Ovary (tissue), 7 donors: ENCODE measurements at regions not wholly inside any gene's neighbourhood (a gene's known extent, or its start where the extent isn't known, plus 50 kb on each side); places are given as distances from the start of the nearest gene placed in this dataset.
A peak's percentile ranks its signal among the peaks of the same experiment; 100 is the strongest.

Experiments used
- DNase-seq, 5 donors: peaks; one replicate each; pipeline ENCODE4 v3.0.0-alpha.2; 2019 to 2020
- H3K27ac ChIP-seq, 2 donors: fragments of 200-600 bp; one replicate each; pipeline versions ENCODE4 v1.5.1 to v1.8.0; 2019 to 2022
- H3K27me3 ChIP-seq: fragments of 200-600 bp; one replicate; pipeline ENCODE4 v1.8.0; 2022
- H3K36me3 ChIP-seq: fragments of 200-600 bp; sonication (generic); one replicate; pipeline ENCODE4 v1.5.1; 2019
- H3K4me1 ChIP-seq: one replicate; pipeline ENCODE4 v1.8.1; 2013; ENCODE audit warnings: mild to moderate bottlenecking, moderate library complexity; ENCODE audit not compliant: insufficient read depth
- H3K4me3 ChIP-seq: fragments of 200-600 bp; sonication (generic); one replicate; pipeline ENCODE4 v1.5.1; 2017
- H3K9me3 ChIP-seq, 2 donors: fragments of 200-600 bp in 1 of 2; sonication (generic) in 1 of 2; one replicate each; pipeline versions ENCODE4 v1.5.1 to v1.8.1; 2013 to 2019; ENCODE audit warnings: mild to moderate bottlenecking in 1 of 2, moderate library complexity in 1 of 2
- EP300 ChIP-seq: sonication (generic); formaldehyde crosslinking; IDR thresholded peaks from one replicate; pipeline ENCODE4 v1.6.1; 2017; ENCODE audit warnings: antibody characterized with exemption
- POLR2A ChIP-seq: fragments of 450-650 bp; IDR thresholded peaks from one replicate; pipeline ENCODE4 v1.6.1; 2017; ENCODE audit warnings: antibody characterized with exemption, mild to moderate bottlenecking, moderate library complexity
- WGBS, 3 donors: extraction: QIAGEN DNeasy Blood & Tissue Kit in 1 of 3; methylation state at CpG; one replicate each; pipeline versions ENCODE4 v1.1.5 to v1.1.7; 2013 to 2017; 5-methylcytosine and 5-hydroxymethylcytosine counted together
- intact Hi-C, 4 donors: fragments of 100-400 bp; cut with DNase I; formaldehyde crosslinking; loops; one replicate each; pipeline versions ENCODE4 v1.11.0 to v1.15.1; 2022 to 2023
- TF ChIP-seq, protein P1 (sequence below), 3 donors: fragments of 450-650 bp in 2 of 3; fragments of 200-600 bp in 1 of 3; IDR thresholded peaks; one replicate each; pipeline versions ENCODE4 v1.5.1 to v1.8.0; 2016 to 2022; ENCODE audit warnings: antibody characterized with exemption in 3 of 3, mild to moderate bottlenecking in 1 of 3
- donor health status: DM: no; HTN: no; CAD: no; lungs with moderate emphysema.
- donor health status: DM: no; HTN: no; CAD: no.
- donor health status: Bipolar disorder and iron deficiency.
- donor health status: DM: no; HTN: no; CAD: no.
- donor health status: DM: yes; HTN: yes; CAD: no.

DNA sequence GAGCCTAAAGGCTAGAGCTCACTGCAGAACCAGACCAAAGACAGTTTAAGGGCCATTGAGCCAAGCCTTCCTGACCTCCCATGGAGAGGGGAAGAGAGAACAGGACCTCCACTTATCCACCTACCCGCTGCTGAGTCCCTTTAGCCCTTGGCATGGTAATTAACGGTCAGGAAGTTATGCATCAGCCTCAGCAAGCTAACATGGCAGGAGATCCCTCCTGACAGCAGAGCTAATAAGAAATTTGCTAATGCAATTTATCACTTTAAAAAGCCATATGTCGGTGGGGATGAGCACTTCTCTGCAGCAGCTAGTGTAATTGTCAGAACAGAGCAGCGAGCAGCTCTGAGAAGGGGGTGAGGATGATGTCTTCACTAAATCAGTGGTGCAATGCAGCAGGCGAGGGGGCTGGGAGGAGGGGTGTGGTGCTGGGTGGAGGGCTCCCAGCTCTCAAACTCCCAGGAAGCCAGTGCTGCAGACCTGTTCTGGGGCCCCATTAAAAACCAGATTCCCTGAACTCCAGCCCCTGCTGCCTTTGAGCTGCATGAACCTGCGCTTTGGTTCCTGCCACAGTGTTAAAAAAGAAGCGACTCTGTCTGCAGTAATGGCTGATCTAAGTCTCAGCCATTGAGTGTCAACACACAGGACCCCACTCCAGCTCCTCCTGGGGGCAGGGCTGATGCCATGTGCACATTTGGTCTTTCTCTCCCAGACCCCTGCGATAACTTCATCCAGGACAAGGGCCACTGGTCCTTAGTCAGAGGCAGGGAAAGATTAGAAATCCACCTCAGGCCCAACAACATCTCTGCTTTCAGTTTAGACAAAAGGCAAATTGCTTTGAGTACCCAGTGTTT lies 63.0 kb upstream of the CALM2 start:
- H3K36me3 ChIP-seq, result no peaks in the 10 kb centered on the region
- no peak overlapping the region for H3K4me3 ChIP-seq
- H3K4me1 ChIP-seq, result peaks cover 2% of the 10 kb centered on the region
- no peak overlapping the region for H3K27ac ChIP-seq
- no peaks in the 10 kb centered on the region for H3K9me3 ChIP-seq
- DNase-seq, result no peak
- 86 to 92% (median 89%) methylated on average over 8 of the region's 8 CpGs for WGBS, 3 donors
- intact Hi-C loops, result no loop called here
- TF ChIP-seq, protein P1, sequence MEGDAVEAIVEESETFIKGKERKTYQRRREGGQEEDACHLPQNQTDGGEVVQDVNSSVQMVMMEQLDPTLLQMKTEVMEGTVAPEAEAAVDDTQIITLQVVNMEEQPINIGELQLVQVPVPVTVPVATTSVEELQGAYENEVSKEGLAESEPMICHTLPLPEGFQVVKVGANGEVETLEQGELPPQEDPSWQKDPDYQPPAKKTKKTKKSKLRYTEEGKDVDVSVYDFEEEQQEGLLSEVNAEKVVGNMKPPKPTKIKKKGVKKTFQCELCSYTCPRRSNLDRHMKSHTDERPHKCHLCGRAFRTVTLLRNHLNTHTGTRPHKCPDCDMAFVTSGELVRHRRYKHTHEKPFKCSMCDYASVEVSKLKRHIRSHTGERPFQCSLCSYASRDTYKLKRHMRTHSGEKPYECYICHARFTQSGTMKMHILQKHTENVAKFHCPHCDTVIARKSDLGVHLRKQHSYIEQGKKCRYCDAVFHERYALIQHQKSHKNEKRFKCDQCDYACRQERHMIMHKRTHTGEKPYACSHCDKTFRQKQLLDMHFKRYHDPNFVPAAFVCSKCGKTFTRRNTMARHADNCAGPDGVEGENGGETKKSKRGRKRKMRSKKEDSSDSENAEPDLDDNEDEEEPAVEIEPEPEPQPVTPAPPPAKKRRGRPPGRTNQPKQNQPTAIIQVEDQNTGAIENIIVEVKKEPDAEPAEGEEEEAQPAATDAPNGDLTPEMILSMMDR (IDR thresholded peaks at IDR 0.05), result no peak
- no peak for TF ChIP-seq POLR2A
- no peak for TF ChIP-seq EP300
- H3K27me3 ChIP-seq, result no peaks in the 10 kb centered on the region

DNA sequence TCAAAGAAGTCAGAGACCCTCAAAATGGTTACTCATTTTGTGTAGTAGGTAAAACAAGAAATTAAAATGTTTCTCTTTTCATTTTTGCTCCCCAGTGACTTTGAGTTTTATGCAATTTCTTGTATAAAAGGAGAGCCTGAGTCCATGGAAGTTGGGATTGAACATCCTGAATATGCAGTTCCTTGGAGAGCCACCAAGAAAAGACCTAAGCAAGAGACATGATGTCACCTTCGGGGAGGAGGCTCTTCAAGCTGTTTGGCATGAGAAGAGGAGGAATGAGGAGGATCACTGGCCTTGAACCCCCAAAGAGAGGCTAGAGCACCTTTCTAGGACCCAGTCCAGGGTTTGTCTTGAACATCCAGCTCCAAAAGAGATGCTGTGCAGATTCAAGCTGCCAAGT lies 62.3 kb upstream of the CALM2 start:
- Histone ChIP-seq H3K27ac (no peak overlapping the region), H3K9me3 (no peaks in the 10 kb centered on the region), H3K4me3 (no peak overlapping the region), H3K36me3 (no peaks in the 10 kb centered on the region), H3K27me3 (no peaks in the 10 kb centered on the region), H3K4me1 (peaks cover 2% of the 10 kb centered on the region)
- WGBS, 3 donors, result 55 to 62% (median 57%) methylated on average over 1 of the region's 1 CpG
- TF ChIP-seq EP300 (no peak), POLR2A (no peak)
- TF ChIP-seq, protein P1 (IDR thresholded peaks at IDR 0.05), result no peak
- DNase-seq, result no peak
- intact Hi-C loops, result no loop called here

- no peak overlapping the region for H3K27ac ChIP-seq
- 15 to 23% (median 18%) methylated on average over 12 of the region's 12 CpGs for WGBS, 3 donors
- no peak for TF ChIP-seq EP300
- TF ChIP-seq, protein P1 (IDR thresholded peaks at IDR 0.05), result no peak
- H3K4me1 ChIP-seq, result peaks cover 2% of the 10 kb centered on the region
- intact Hi-C loops, result no loop called here
- H3K9me3 ChIP-seq, result no peaks in the 10 kb centered on the region
- peak; percentile 76 to 86 (median 78) for DNase-seq
- no peaks in the 10 kb centered on the region for H3K27me3 ChIP-seq
- H3K36me3 ChIP-seq, result no peaks in the 10 kb centered on the region
- no peak overlapping the region for H3K4me3 ChIP-seq
Measured at GRCh38 chr2:47237375-47238334, 61.3 kb upstream of the CALM2 start.

GRCh38 chr2:47236503-47237215 lies 60.3 kb upstream of the CALM2 start:
- DNase-seq, result no peak
- H3K27ac ChIP-seq, result no peak overlapping the region
- H3K4me1 ChIP-seq, result peaks cover 2% of the 10 kb centered on the region
- intact Hi-C loops, result no loop called here
- no peaks in the 10 kb centered on the region for H3K27me3 ChIP-seq
- TF ChIP-seq, protein P1 (IDR thresholded peaks at IDR 0.05), result no peak
- TF ChIP-seq POLR2A (no peak), EP300 (no peak)
- WGBS, 3 donors, result 73 to 90% (median 79%) methylated on average over 2 of the region's 2 CpGs
- H3K9me3 ChIP-seq, result no peaks in the 10 kb centered on the region
- H3K36me3 ChIP-seq, result no peaks in the 10 kb centered on the region
- no peak overlapping the region for H3K4me3 ChIP-seq
